ENCODE measurements at regions not wholly inside any gene's neighbourhood (a gene's known extent, or its start where the extent isn't known, plus 50 kb on each side); places are given as distances from the start of the nearest gene placed in this dataset.
"Not testable (repeated sequence)": the region's sequence is repeated elsewhere in the genome, so short reads cannot be mapped to it uniquely, and the experiment has no call there.

DNA sequence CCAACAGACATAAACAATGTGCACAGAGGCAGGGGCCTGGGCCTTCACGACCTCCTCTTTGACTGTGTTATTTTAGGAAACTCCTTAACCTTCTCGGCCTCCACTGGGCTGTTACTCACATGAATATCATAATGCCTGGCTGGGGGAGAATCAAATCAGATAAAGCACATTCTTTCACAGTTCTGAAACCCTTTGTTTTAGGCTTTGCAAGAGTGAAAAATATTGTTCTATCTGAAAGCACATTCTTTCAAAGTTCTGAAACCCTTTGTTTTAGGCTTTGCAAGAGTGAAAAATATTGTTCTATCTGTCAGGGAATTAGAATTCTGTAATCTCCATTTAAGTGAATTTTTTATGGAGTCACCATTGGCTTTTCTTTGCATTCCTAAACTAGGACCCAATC, 50.7 kb upstream of the SYNDIG1 start:
- no peak for DNase-seq (ENCODE audit: extremely low read depth in 1 of 2, low read depth in 1 of 2)

- DNase-seq (ENCODE audit: extremely low read depth in 1 of 2, low read depth in 1 of 2), result no peak
Measured at GRCh38 chr20:24417485-24417884, 51.9 kb upstream of the SYNDIG1 start.

DNA sequence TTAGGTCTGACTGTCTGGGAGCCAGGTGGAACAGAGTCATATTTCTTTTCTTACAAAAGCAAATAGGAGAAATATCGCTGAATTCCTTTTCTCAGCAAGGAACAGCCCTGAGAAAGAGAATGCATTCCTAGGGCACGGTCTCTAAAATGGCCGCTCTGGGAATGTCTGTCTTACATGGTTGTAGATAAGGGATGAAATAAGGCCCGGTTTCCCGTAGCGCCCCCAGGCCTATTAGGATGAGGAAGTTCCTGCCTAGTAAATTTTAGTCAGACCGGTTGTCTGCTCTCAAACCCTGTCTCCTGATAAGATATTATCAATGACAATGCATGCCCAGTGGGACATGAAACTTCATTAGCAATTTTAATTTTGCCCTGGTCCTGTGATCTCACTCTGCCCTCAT, 54.0 kb upstream of the SYNDIG1 start:
- not testable (repeated sequence) for DNase-seq (ENCODE audit: extremely low read depth in 1 of 2, low read depth in 1 of 2)

DNA sequence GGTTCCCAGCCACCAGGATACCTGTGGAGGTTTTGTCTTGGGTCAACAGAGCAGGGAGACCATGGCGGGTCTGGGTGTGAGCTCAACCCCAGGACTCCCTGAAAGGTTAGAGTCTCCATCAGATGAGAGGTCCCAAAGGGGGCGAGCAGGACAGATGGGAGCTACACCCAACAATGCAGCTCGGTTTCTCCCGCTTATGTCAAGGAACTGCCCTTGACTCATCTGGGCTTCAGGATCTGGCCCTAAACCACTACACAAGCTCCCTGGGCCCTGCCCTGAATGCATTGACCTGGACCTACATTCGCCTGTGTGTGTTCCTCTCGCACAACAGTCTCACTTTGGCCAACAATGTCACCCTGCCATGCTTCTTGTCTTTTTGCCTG, 57.6 kb upstream of the SYNDIG1 start:
- no peak for DNase-seq (ENCODE audit: extremely low read depth in 1 of 2, low read depth in 1 of 2)

DNA sequence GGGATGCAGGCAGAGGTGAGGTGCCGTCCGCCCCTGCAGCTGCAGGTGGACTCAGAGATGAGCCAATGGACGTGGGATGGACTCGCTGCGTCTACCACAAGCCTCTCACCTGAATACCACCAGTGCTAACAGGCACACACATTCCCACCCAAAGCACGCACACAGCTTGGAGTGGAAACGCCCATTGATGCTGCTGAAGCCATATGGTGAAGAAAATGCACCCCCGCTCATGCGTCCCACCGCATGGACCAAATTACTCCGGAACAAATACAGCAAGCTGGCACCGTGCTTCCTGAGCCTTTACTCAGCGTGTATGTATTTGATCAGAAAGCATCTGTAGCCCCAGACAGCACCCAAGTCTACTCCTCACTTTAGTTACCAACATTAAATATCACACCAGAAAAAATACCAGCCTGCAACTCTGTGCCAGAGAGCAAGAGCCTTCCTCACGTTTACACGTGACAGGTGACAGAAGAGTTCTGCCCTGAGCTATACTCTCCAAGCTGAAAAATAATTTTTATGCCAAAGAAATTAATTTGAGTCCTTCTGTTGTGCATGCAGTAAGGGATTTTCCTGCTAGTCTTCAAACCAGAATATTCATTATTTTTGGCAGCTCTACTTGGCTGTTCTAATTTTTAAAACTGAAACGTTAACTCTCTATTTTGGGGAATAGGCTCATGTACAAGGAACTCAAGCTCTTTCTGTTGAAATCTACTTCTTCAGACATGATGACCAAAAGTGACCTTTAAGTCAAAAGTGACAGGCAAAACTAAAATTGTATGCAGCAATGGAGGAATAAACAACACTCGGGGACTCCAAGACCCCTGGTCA, 58.2 kb upstream of the SYNDIG1 start:
- no peak for DNase-seq (ENCODE audit: extremely low read depth in 1 of 2, low read depth in 1 of 2)

DNA sequence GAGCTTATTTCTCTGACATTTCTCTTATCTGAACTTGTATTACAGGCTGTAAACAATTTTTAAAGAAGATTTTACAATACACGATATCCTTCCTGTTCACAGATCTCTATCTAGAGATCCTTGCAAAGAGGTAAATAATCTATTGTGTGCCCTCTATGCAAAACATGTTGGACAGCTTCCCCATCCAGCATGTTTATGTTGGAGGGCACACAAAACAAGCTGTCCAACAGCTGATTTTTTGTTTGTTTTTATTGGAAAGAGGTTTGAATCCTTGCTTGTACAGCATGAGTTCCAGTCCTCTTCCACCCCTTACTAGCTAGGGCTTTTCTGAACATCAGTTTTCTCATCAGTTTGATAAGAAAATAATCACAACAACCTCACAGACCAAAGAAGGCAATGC, 62.3 kb upstream of the SYNDIG1 start:
- no peak for DNase-seq (ENCODE audit: extremely low read depth in 1 of 2, low read depth in 1 of 2)

- DNase-seq (ENCODE audit: extremely low read depth in 1 of 2, low read depth in 1 of 2), result no peak
Measured at GRCh38 chr20:24406750-24407149, 62.7 kb upstream of the SYNDIG1 start.

- no peak for DNase-seq (ENCODE audit: extremely low read depth in 1 of 2, low read depth in 1 of 2)
Measured at GRCh38 chr20:24406251-24406650, 63.2 kb upstream of the SYNDIG1 start.

GRCh38 chr20:24405810-24406209, 63.6 kb upstream of the SYNDIG1 start:
- no peak for DNase-seq (ENCODE audit: extremely low read depth in 1 of 2, low read depth in 1 of 2)

DNA sequence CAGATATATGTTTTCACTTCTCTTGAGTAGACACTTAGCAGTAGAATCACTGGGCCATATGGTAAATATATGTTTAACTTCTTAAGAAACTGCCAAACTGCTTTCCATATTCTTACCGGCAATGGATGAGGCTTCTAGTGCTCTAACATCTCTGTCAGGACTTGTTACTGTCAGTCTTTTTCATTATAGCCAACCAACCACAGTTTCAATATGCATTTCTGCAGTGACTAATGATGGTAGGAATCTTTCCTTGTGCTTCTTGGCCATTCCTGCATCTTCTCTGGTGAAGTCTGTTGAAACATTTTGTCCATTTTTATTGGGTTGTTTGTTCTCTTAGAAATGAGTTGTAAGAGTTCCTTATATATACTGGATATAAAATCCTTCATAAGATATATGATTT, 66.0 kb upstream of the SYNDIG1 start:
- no peak for DNase-seq (ENCODE audit: extremely low read depth in 1 of 2, low read depth in 1 of 2)

DNA sequence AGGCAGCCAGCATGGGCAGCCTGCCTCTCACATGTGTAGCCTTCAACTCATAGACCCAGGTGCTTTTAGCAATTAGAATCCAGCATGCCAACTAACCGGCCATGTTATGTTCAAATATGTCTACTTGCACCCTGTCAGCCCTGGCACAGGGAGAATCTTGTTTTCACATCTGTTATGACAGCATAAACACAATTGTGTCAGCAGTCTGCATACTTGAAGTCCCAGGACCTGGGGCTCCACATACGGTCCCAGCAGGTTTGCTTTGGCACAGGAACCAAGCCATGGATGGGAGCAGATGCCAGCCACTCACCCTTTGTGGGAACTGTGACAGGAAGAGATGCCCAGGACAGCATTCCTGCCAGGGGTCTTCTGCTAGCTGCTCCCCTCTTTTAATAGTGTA, 67.2 kb upstream of the SYNDIG1 start:
- DNase-seq (ENCODE audit: extremely low read depth in 1 of 2, low read depth in 1 of 2), result no peak

GRCh38 chr20:24395151-24395550, 74.3 kb upstream of the SYNDIG1 start:
- no peak for DNase-seq (ENCODE audit: extremely low read depth in 1 of 2, low read depth in 1 of 2)

DNA sequence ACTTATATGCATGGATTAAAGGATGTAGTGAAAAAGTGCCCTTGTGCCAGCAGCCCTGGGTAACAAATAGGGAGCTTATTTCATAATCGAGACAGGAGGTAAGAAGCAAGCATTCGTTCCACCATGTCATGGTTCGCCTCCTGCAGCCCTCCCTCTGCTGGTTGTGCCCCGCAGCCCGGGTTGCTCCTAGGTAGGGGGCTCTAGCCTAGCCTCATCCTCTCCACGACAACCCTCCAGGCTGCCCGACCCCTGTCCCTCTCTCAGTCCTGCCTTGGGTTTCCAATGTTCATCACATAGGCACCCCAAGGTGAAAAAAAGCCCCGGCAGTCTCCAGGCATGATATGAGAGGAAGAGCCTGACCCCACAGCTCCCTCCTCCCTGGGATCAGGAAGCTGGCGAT, 75.5 kb upstream of the SYNDIG1 start:
- DNase-seq (ENCODE audit: extremely low read depth in 1 of 2, low read depth in 1 of 2), result no peak

DNA sequence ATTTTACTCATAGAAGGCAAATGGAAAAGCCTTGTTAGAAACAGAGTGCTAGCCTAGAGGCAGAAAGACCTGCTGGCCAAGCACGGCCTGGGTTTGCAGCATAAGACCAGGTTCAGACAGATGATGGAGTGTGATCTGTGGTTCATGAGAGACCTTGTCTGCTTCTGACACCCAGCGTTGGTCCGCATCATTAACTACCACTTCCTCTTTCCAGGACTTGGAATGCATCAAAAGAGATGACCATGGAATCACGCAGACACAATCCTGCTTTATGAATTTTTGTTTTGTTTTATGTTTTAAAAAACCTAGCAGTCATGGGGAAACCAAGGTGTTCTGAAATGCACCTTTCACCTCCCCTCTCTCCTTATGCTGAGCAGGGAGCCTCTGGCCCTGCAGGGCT, 76.8 kb upstream of the SYNDIG1 start:
- no peak for DNase-seq (ENCODE audit: extremely low read depth in 1 of 2, low read depth in 1 of 2)

DNA sequence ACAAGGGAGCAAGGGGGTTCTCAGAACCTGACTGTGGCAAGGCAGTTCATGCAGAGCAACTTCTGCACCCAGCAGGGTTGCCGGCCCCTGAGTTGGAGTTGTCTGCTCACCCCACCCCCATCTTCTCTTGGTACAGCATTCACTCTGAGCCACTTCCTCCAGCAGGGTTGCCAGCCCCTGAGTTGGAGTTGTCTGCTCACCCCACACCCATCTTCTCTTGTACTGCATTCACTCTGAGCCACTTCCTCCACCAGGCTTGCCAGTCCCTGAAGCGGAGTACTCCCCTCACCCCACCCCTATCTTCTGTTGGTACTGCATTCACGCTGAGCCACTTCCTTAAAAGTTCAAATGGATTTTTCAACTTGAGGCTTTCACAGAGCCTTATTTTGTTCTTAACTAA, 79.7 kb upstream of the SYNDIG1 start:
- DNase-seq (ENCODE audit: extremely low read depth in 1 of 2, low read depth in 1 of 2), result peak in 1 of 2 donors; percentile 8

GRCh38 chr20:24388828-24389380, 80.5 kb upstream of the SYNDIG1 start:
- DNase-seq (ENCODE audit: extremely low read depth in 1 of 2, low read depth in 1 of 2), result no peak

GRCh38 chr20:24385547-24385946, 83.9 kb upstream of the SYNDIG1 start:
- no peak for DNase-seq (ENCODE audit: extremely low read depth in 1 of 2, low read depth in 1 of 2)

- no peak for DNase-seq (ENCODE audit: extremely low read depth in 1 of 2, low read depth in 1 of 2)
Measured at GRCh38 chr20:24384865-24385264, 84.6 kb upstream of the SYNDIG1 start.

DNA sequence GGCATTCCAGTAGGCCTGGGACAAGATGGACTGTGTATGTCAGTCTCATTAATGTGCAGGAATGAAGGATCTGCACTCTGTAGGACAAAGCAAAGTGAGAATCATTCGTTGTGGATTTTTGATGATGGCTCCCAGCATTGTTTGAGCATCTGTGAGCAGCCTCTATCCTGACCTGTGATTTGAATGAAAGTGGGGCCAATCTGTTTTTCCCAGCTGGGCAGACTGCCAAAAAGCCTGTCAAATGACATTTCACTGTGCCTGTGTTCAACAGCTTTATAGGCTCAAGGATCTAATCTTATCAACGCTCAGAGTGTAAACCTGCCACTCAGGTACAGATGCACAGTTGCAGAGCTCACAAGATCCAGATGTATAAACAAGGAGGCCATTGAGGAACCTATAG, 86.7 kb upstream of the SYNDIG1 start:
- DNase-seq (ENCODE audit: extremely low read depth in 1 of 2, low read depth in 1 of 2), result no peak

DNA sequence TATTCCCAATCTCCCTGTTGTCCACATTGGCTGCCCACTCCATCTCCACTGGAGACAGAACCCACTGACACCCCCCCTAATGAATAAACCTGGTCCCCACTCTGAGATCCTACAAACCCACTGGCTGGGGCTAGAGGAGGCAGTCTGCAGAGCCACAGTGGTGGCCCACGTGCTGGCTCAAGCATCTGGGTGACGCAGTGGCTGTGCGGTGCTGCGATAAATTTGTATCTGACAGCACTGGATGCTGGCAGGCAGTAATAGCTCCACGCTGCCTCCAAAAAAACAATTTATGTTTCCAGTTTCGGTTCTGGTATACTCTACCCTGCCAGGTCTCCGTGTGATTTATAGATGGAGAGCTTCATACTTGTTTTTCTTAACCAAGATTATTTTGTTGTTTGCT, 87.1 kb upstream of the SYNDIG1 start:
- DNase-seq (ENCODE audit: extremely low read depth in 1 of 2, low read depth in 1 of 2), result no peak

DNA sequence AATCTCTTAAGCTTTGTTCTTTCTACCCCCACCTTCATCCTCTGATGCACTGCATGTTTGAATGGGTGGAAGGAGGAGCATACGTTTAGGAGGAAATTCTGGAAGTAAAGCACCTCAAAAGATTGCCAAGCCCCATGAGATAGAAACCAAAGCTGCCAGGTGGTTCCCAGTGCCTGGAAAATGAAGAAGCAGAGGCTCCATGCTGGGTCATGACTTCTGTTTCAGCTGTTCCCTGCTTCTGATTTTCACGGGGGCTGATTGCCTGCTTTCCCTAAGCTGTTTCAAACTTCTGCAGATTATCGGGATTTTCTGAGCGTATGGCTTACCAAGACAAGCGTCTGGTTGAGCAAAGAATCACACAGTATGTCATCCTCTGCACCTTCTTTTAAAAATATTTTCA, 87.5 kb upstream of the SYNDIG1 start:
- no peak for DNase-seq (ENCODE audit: extremely low read depth in 1 of 2, low read depth in 1 of 2)

DNA sequence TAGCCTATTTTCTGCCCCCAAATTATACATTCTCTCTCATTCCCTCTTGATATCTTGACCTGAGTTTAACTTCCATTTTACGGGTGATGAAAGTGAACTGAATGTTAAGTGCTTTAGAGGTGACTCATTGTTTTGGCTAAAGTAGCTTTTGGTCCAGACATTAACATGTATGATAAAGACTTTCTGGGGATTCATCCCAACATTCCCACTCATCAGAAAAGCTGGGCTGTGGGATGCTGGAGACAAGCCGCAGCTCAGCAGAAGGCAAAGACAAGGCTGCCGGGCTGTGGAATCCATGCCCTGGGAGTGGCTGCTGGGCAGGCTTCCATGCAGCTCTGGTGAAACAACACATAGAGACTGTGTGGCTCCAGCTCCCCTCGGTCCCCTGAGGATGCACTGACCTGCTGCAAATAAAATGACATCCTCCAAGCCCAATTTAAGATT, 89.9 kb upstream of the SYNDIG1 start:
- no peak for DNase-seq (ENCODE audit: extremely low read depth in 1 of 2, low read depth in 1 of 2)

Data from activated CD8-positive, alpha-beta memory T cell treated with anti-CD3 and anti-CD28 coated beads for 1 hour (primary cell).